MM.1S (cell line): ENCODE measurements at regions not wholly inside any gene's neighbourhood (a gene's known extent, or its start where the extent isn't known, plus 50 kb on each side); places are given as distances from the start of the nearest gene placed in this dataset.

Source experiments
- DNase-seq: peaks from one replicate; pipeline ENCODE4 v3.0.0-alpha.2; 2015
- H2AFZ ChIP-seq: fragments of 300-600 bp; sonication (generic); 2 replicates; pipeline ENCODE4 v1.6.0; 2016; ENCODE audit warnings: antibody characterized with exemption, low read length
- H3F3A ChIP-seq: fragments of 300-600 bp; sonication (generic); 2 replicates; pipeline ENCODE4 v1.6.1; 2016; ENCODE audit warnings: mild to moderate bottlenecking, antibody characterized with exemption, low read length, moderate library complexity, mixed read lengths; ENCODE audit not compliant: insufficient read depth
- H3K27ac ChIP-seq: fragments of 300-600 bp; sonication (generic); 2 replicates; pipeline ENCODE4 v1.5.1; 2016; ENCODE audit warnings: mild to moderate bottlenecking, low read length
- H3K27me3 ChIP-seq: fragments of 300-600 bp; sonication (generic); replicated peaks from 2 replicates; pipeline ENCODE4 v1.6.0; 2016; ENCODE audit warnings: low read length; ENCODE audit not compliant: insufficient read depth
- H3K36me3 ChIP-seq: fragments of 300-600 bp; sonication (generic); replicated peaks from 2 replicates; pipeline ENCODE4 v1.6.1; 2016; ENCODE audit warnings: mild to moderate bottlenecking, low read length, mixed read lengths; ENCODE audit not compliant: insufficient read depth
- H3K4me1 ChIP-seq: fragments of 300-600 bp; sonication (generic); 2 replicates; pipeline ENCODE4 v1.6.1; 2016; ENCODE audit warnings: low read length, mixed read lengths
- H3K4me2 ChIP-seq: fragments of 300-600 bp; sonication (generic); 2 replicates; pipeline ENCODE4 v1.6.0; 2016; ENCODE audit warnings: low read depth, low read length
- H3K4me3 ChIP-seq: fragments of 300-600 bp; sonication (generic); 2 replicates; pipeline ENCODE4 v1.5.1; 2016; ENCODE audit warnings: low read length, mixed read lengths
- H3K79me2 ChIP-seq: fragments of 300-600 bp; sonication (generic); 2 replicates; pipeline ENCODE4 v1.6.1; 2016; ENCODE audit warnings: mixed run types, low read length, mixed read lengths
- H3K9ac ChIP-seq: fragments of 300-600 bp; sonication (generic); 2 replicates; pipeline ENCODE4 v1.6.1; 2016; ENCODE audit warnings: low read length, mixed read lengths
- H3K9me2 ChIP-seq: fragments of 300-600 bp; sonication (generic); replicated peaks from 2 replicates; pipeline ENCODE4 v1.6.1; 2016; ENCODE audit warnings: mild to moderate bottlenecking, low read length, mixed read lengths; ENCODE audit not compliant: insufficient read depth
- H3K9me3 ChIP-seq: fragments of 300-600 bp; sonication (generic); replicated peaks from 2 replicates; pipeline ENCODE4 v1.6.1; 2016; ENCODE audit warnings: mild to moderate bottlenecking, low read length, mixed read lengths; ENCODE audit not compliant: insufficient read depth
- H4K20me1 ChIP-seq: fragments of 300-600 bp; sonication (generic); 2 replicates; pipeline ENCODE4 v1.6.1; 2016; ENCODE audit warnings: mild to moderate bottlenecking, low read length, moderate library complexity, mixed read lengths; ENCODE audit not compliant: insufficient read depth
- CTCF ChIP-seq: fragments of 300-600 bp; sonication (generic); IDR thresholded peaks from 2 replicates; pipeline ENCODE4 v1.5.1; 2016; ENCODE audit warnings: antibody characterized with exemption, low read length, mixed read lengths
- EZH2 ChIP-seq: fragments of 300-600 bp; sonication (generic); optimal IDR thresholded peaks from 2 replicates; pipeline ENCODE3; 2017; ENCODE audit warnings: low read depth, mild to moderate bottlenecking, antibody characterized with exemption, low read length, mixed read lengths
- EZH2phosphoT487 ChIP-seq: fragments of 300-600 bp; sonication (generic); IDR thresholded peaks from 2 replicates; pipeline ENCODE4 v1.6.1; 2018; ENCODE audit warnings: antibody characterized with exemption, low read length

GRCh38 chrX:23505531-23506303 is 161.6 kb upstream of the PRDX4 start:
- H4K20me1 ChIP-seq = no peaks in the 10 kb centered on the region

GRCh38 chrX:23509256-23509655 is 158.0 kb upstream of the PRDX4 start:
- Histone ChIP-seq H3K4me2 (no peak overlapping the region), H3F3A (no peaks in the 10 kb centered on the region), H2AFZ (no peak overlapping the region), H3K36me3 (no peaks in the 10 kb centered on the region), H3K9ac (no peak overlapping the region), H3K4me3 (no peak overlapping the region), H3K9me3 (no peaks in the 10 kb centered on the region), H3K27ac (no peak overlapping the region), H3K4me1 (no peaks in the 10 kb centered on the region), H3K9me2 (no peaks in the 10 kb centered on the region), H3K27me3 (no peaks in the 10 kb centered on the region), H3K79me2 (no peaks in the 10 kb centered on the region), H4K20me1 (no peaks in the 10 kb centered on the region)
- TF ChIP-seq EZH2 (no peak), CTCF (no peak)
- no peak for DNase-seq

More at GRCh38 chrX:23505531-23506303, 161.6 kb upstream of the PRDX4 start:
- Histone ChIP-seq H3K36me3 (no peaks in the 10 kb centered on the region), H3K9me2 (no peaks in the 10 kb centered on the region), H3K9ac (no peak overlapping the region), H2AFZ (no peak overlapping the region), H3K4me1 (no peaks in the 10 kb centered on the region), H3K27me3 (no peaks in the 10 kb centered on the region), H3K27ac (no peak overlapping the region), H3K9me3 (no peaks in the 10 kb centered on the region), H3F3A (no peaks in the 10 kb centered on the region), H3K4me3 (no peak overlapping the region), H3K79me2 (no peaks in the 10 kb centered on the region), H3K4me2 (no peak overlapping the region)
- DNase-seq = no peak
- TF ChIP-seq EZH2phosphoT487 (no peak), CTCF (no peak), EZH2 (no peak)

GRCh38 chrX:23511793-23512192 is 155.5 kb upstream of the PRDX4 start:
- DNase-seq = no peak
- Histone ChIP-seq H3K9me3 (no peaks in the 10 kb centered on the region), H3K79me2 (no peaks in the 10 kb centered on the region), H2AFZ (no peak overlapping the region), H3K4me1 (no peaks in the 10 kb centered on the region), H3K9me2 (no peaks in the 10 kb centered on the region), H3K4me3 (no peak overlapping the region), H3F3A (no peaks in the 10 kb centered on the region), H3K27me3 (no peaks in the 10 kb centered on the region), H3K27ac (no peak overlapping the region), H3K36me3 (no peaks in the 10 kb centered on the region), H3K9ac (no peak overlapping the region), H3K4me2 (no peak overlapping the region), H4K20me1 (no peaks in the 10 kb centered on the region)
- no peak for TF ChIP-seq EZH2
- TF ChIP-seq EZH2phosphoT487 = no peak
- no peak for TF ChIP-seq CTCF
